ENCODE measurements at regions not wholly inside any gene's neighbourhood (a gene's known extent, or its start where the extent isn't known, plus 50 kb on each side); places are given as distances from the start of the nearest gene placed in this dataset.
"Not testable (repeated sequence)": the region's sequence is repeated elsewhere in the genome, so short reads cannot be mapped to it uniquely, and the experiment has no call there.

- ATAC-seq (no peak), DNase-seq (no peak)
- Histone ChIP-seq H2AFZ (ENCODE audit: low read length) (no peak overlapping the region), H3F3A (ENCODE audit: low read length, unreplicated experiment) (no peaks in the 10 kb centered on the region), H3K4me1 (ENCODE audit: insufficient read depth, low read length) (peaks cover 19% of the 10 kb centered on the region), H3K79me2 (ENCODE audit: low read length) (no peaks in the 10 kb centered on the region), H3K9me3 (ENCODE audit: low read length) (no peaks in the 10 kb centered on the region), H3K4me2 (ENCODE audit: low read length) (no peak overlapping the region), H3K27me3 (ENCODE audit: low read length) (no peaks in the 10 kb centered on the region), H3K9me2 (replicated peaks; ENCODE audit: low read length) (no peaks in the 10 kb centered on the region), H3K27ac (ENCODE audit: low read length) (no peak overlapping the region), H3K36me3 (ENCODE audit: low read depth, low read length) (no peaks in the 10 kb centered on the region), H3K9ac (ENCODE audit: low read length) (no peak overlapping the region), H3K4me3 (ENCODE audit: low read length) (no peak overlapping the region), H4K20me1 (ENCODE audit: low read length) (no peaks in the 10 kb centered on the region)
- BruUV-seq (replicated peaks), result no TSS peak
- intact Hi-C loops (cut with micrococcal nuclease), result no loop called here
- ChIA-PET POLR2A (ENCODE audit: unreplicated experiment) (no interaction called here), CTCF (no interaction called here)
- TF ChIP-seq EZH2 (IDR thresholded peaks at IDR 0.05; ENCODE audit: low read length, unreplicated experiment), result no peak
- no peak for TF ChIP-seq CTCF (conservative IDR thresholded peaks at IDR 0.05; ENCODE audit: low read depth, low read length)
- no peak for TF ChIP-seq EZH2phosphoT487 (IDR thresholded peaks at IDR 0.05; ENCODE audit: borderline replicate concordance, low read length)
These were observed 1222.1 kb upstream of the TMEM132C start for GRCh38 chr12:127044836-127045235.

- Histone ChIP-seq H3K9ac (ENCODE audit: low read length) (no peak overlapping the region), H3K27me3 (ENCODE audit: low read length) (no peaks in the 10 kb centered on the region), H3K27ac (ENCODE audit: low read length) (no peak overlapping the region), H3F3A (ENCODE audit: low read length, unreplicated experiment) (no peaks in the 10 kb centered on the region), H3K4me1 (ENCODE audit: insufficient read depth, low read length) (peaks cover 29% of the 10 kb centered on the region), H4K20me1 (ENCODE audit: low read length) (no peaks in the 10 kb centered on the region), H3K79me2 (ENCODE audit: low read length) (no peaks in the 10 kb centered on the region), H3K9me2 (replicated peaks; ENCODE audit: low read length) (no peaks in the 10 kb centered on the region), H3K4me3 (ENCODE audit: low read length) (no peak overlapping the region), H2AFZ (ENCODE audit: low read length) (no peak overlapping the region), H3K36me3 (ENCODE audit: low read depth, low read length) (no peaks in the 10 kb centered on the region), H3K9me3 (ENCODE audit: low read length) (no peaks in the 10 kb centered on the region), H3K4me2 (ENCODE audit: low read length) (no peak overlapping the region)
- TF ChIP-seq EZH2phosphoT487 (IDR thresholded peaks at IDR 0.05; ENCODE audit: borderline replicate concordance, low read length) (no peak), CTCF (conservative IDR thresholded peaks at IDR 0.05; ENCODE audit: low read depth, low read length) (no peak), EZH2 (IDR thresholded peaks at IDR 0.05; ENCODE audit: low read length, unreplicated experiment) (no peak)
- intact Hi-C loops (cut with micrococcal nuclease), result no loop called here
- ChIA-PET CTCF (no interaction called here), POLR2A (ENCODE audit: unreplicated experiment) (no interaction called here)
- no TSS peak for BruUV-seq (replicated peaks)
- DNase-seq (no peak), ATAC-seq (no peak)
These were observed 1220.5 kb upstream of the TMEM132C start for GRCh38 chr12:127046467-127046866.

- CTCF ChIA-PET, result no interaction called here
- intact Hi-C loops (cut with micrococcal nuclease), result no loop called here
- no TSS peak for BruUV-seq (replicated peaks)
- no peak for TF ChIP-seq EZH2 (IDR thresholded peaks at IDR 0.05; ENCODE audit: low read length, unreplicated experiment)
- TF ChIP-seq CTCF (conservative IDR thresholded peaks at IDR 0.05; ENCODE audit: low read depth, low read length), result no peak
- no peak for TF ChIP-seq EZH2phosphoT487 (IDR thresholded peaks at IDR 0.05; ENCODE audit: borderline replicate concordance, low read length)
- Histone ChIP-seq H3K9me2 (replicated peaks; ENCODE audit: low read length) (no peaks in the 10 kb centered on the region), H3K4me1 (ENCODE audit: insufficient read depth, low read length) (peaks cover 26% of the 10 kb centered on the region), H2AFZ (ENCODE audit: low read length) (no peak overlapping the region), H3K4me3 (ENCODE audit: low read length) (no peak overlapping the region), H3K4me2 (ENCODE audit: low read length) (no peak overlapping the region), H3K36me3 (ENCODE audit: low read depth, low read length) (no peaks in the 10 kb centered on the region), H3K9ac (ENCODE audit: low read length) (no peak overlapping the region), H3K27me3 (ENCODE audit: low read length) (no peaks in the 10 kb centered on the region), H3K9me3 (ENCODE audit: low read length) (no peaks in the 10 kb centered on the region), H3F3A (ENCODE audit: low read length, unreplicated experiment) (peaks cover 6% of the 10 kb centered on the region), H4K20me1 (ENCODE audit: low read length) (no peaks in the 10 kb centered on the region), H3K79me2 (ENCODE audit: low read length) (no peaks in the 10 kb centered on the region), H3K27ac (ENCODE audit: low read length) (no peak overlapping the region)
- ATAC-seq (no peak), DNase-seq (no peak)
- POLR2A ChIA-PET (ENCODE audit: unreplicated experiment), result no interaction called here
These were observed 1218.9 kb upstream of the TMEM132C start for GRCh38 chr12:127048057-127048456.

GRCh38 chr12:127048525-127048924 lies 1218.4 kb upstream of the TMEM132C start:
- H3K9me3 ChIP-seq (ENCODE audit: low read length); H3K27ac ChIP-seq (ENCODE audit: low read length); H2AFZ ChIP-seq (ENCODE audit: low read length); H3K9ac ChIP-seq (ENCODE audit: low read length); ATAC-seq; H4K20me1 ChIP-seq (ENCODE audit: low read length); H3K4me2 ChIP-seq (ENCODE audit: low read length); CTCF ChIA-PET; H3K27me3 ChIP-seq (ENCODE audit: low read length); H3K9me2 ChIP-seq (replicated peaks; ENCODE audit: low read length); H3K79me2 ChIP-seq (ENCODE audit: low read length); H3F3A ChIP-seq (ENCODE audit: low read length, unreplicated experiment); intact Hi-C loops (cut with micrococcal nuclease); BruUV-seq (replicated peaks); H3K4me3 ChIP-seq (ENCODE audit: low read length); POLR2A ChIA-PET (ENCODE audit: unreplicated experiment); DNase-seq; H3K36me3 ChIP-seq (ENCODE audit: low read depth, low read length): not testable (repeated sequence)
- peaks cover 27% of the 10 kb centered on the region for H3K4me1 ChIP-seq (ENCODE audit: insufficient read depth, low read length)

Measured in PC-3 (cell line).